LNCAP (cell line): ENCODE measurements at regions not wholly inside any gene's neighbourhood (a gene's known extent, or its start where the extent isn't known, plus 50 kb on each side); places are given as distances from the start of the nearest gene placed in this dataset.

Source experiments
- TF ChIP-seq, protein P1 (sequence below): fragments of 450-650 bp; IDR thresholded peaks from 2 replicates; pipeline ENCODE4 v1.5.1; 2017; ENCODE audit warnings: mild to moderate bottlenecking

DNA sequence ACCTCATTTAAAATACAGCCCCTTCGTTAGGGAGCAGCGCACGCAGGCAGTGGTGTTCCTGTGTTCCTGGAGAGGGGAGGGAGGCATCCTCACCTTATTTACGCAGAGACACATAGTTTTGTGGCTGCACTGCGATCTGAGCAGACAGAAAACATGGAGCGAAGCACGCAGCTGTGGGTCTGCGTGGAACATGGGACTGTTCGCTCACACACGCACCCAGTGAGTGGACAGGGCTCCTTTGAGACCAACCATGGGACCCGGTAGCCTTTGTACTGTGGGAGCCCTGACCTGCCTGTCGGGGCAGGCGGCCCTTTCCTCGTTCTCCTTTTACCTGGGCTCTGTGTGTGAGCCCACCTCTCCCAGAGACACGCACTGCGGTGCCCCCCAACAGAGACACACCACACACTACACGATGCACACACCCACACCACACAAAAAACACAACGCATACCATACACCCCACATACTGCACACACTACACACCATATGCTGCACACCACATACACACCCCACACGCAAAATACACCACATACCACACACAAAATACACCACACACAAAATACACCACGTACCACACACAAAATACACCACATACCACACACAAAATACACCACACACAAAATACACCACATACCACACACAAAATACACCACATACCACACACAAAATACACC lies 1245.7 kb downstream of the BRD1 start:
- TF ChIP-seq, protein P1, sequence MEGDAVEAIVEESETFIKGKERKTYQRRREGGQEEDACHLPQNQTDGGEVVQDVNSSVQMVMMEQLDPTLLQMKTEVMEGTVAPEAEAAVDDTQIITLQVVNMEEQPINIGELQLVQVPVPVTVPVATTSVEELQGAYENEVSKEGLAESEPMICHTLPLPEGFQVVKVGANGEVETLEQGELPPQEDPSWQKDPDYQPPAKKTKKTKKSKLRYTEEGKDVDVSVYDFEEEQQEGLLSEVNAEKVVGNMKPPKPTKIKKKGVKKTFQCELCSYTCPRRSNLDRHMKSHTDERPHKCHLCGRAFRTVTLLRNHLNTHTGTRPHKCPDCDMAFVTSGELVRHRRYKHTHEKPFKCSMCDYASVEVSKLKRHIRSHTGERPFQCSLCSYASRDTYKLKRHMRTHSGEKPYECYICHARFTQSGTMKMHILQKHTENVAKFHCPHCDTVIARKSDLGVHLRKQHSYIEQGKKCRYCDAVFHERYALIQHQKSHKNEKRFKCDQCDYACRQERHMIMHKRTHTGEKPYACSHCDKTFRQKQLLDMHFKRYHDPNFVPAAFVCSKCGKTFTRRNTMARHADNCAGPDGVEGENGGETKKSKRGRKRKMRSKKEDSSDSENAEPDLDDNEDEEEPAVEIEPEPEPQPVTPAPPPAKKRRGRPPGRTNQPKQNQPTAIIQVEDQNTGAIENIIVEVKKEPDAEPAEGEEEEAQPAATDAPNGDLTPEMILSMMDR, result no peak

DNA sequence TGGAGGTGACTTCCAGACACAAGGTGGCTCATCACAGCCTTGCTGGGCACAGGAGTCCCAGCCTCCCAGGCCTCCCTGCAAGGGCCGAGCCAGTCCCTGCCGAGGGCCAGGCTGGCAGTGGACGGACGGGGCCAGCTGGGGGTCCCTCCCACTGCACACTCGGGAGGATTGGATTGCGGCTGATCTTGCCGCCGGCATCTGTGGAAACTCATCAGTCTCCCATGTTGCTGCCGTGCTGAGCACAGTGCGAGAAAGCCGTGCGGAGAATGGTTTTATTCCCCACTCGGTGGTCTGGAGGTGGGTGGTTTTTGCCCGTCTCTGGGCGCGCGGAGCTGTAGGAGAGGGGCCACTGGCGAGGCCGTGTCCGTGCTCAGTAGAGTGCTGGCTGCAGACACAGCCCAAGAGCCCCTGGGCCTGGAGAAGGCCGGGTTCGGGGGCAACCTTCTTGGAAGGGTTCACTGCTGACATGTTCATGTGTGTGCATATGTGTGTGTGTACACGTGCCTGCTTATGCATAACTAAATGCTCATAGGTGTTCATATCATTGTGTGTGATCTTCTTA lies 1246.4 kb downstream of the BRD1 start:
- TF ChIP-seq, protein P1, result no peak

DNA sequence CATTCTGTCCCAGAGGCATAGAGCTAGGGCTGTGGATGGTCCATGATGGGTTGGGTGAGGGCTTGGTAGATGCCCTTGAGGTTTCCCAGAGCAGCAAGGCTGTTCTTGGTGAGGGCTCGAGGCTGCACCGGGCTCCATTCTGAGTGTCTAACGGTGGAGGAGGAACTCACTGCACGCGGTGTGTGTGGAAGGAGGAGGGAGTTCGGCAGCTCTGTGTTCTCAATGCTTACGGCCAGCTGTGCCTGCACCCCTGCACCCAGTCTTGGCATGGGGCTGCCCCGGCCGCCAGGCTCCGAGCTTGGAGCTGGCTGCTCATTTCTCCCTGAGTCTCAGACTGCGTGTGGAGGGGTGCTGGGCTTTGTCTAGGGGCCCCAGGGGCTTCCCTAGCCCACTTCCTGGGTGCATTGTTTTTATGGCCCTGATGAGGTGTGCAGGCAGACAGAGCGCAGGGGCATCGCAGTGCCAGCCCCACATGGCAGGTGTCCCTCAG lies 1247.1 kb downstream of the BRD1 start:
- TF ChIP-seq, protein P1, result no peak

DNA sequence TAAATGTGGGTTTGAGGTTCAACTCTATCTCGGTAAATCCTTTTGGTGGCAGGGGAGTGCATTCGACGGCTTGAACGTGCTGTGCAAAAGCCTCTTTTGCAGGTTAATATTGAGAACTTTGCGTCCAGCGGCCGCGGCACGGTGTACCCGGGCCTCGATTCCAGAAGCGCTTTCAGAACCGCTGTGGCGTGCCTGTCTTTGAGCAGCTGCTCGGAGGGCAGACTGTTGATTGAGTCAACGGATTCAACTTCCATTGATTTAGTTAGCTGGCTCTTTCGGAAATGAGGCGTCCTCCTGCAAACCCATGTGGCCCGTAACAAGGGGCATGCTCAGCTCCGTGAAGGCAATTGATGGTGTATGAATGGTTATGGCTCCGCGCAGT lies 1247.8 kb downstream of the BRD1 start:
- TF ChIP-seq, protein P1, result no peak

- TF ChIP-seq, protein P1, result no peak
Measured at GRCh38 chr22:48579043-48579927, 1248.4 kb downstream of the BRD1 start.

DNA sequence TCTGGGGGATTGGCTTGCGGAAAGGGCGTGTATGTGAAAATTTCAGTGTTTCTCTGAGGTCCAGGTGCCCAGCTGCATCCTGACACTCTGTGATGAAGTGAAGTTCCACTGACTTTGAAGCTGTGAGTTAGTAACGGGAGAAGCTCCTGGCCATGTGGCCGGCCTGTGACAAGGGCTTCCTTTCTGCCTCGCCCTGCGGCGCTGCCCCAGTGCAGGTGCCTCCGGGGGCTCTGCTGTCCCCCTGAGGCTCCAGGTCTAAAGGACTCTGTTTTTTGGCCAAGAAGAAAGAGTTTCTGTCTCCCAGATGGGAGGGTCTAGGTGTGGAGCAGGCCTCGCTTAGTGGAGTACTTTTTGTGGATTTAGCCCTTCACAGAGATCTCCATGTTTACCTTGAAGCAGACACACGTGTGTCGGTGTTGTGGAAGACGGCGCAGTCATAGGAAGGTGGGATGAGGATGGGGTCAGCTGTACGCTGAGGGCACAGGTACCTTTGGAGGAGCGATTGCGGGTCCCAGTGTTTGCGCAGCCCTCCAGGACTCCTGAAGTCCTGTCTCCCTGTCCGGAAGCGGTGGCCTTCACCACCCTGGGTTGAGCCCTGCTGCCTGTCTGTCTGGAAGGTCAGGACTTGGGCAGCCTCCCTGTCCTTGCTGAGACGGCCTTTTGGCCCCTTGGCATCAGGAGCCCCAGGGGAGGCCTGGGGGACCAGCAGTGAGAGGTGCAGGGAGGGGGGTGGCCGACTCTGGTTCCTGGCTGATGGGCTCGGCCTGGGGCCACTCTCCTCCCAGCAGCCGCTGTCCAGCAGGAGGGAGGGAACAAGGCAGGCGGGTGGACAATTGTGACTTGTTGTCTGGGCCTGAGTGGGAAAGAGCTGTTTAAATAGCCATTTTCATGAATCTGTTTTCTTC lies 1249.3 kb downstream of the BRD1 start:
- TF ChIP-seq, protein P1, result no peak

GRCh38 chr22:48577691-48578090 lies 1250.0 kb downstream of the BRD1 start:
- TF ChIP-seq, protein P1, result no peak
